DND-41 (cell line): ENCODE measurements at regions not wholly inside any gene's neighbourhood (a gene's known extent, or its start where the extent isn't known, plus 50 kb on each side); places are given as distances from the start of the nearest gene placed in this dataset.

Experiments used
- EZH2 ChIP-seq: IDR thresholded peaks from 3 replicates; pipeline ENCODE4 v1.6.1; 2012; ENCODE audit warnings: borderline replicate concordance, low read depth, mild to moderate bottlenecking, moderate library complexity, low read length, inconsistent platforms; ENCODE audit not compliant: severe bottlenecking
- TF ChIP-seq, protein P1 (sequence below): IDR thresholded peaks from 2 replicates; pipeline ENCODE4 v1.5.1; 2012; ENCODE audit warnings: borderline replicate concordance, low read length, moderate library complexity, mild to moderate bottlenecking; ENCODE audit not compliant: poor library complexity, severe bottlenecking; ENCODE audit errors: extremely low read depth

DNA sequence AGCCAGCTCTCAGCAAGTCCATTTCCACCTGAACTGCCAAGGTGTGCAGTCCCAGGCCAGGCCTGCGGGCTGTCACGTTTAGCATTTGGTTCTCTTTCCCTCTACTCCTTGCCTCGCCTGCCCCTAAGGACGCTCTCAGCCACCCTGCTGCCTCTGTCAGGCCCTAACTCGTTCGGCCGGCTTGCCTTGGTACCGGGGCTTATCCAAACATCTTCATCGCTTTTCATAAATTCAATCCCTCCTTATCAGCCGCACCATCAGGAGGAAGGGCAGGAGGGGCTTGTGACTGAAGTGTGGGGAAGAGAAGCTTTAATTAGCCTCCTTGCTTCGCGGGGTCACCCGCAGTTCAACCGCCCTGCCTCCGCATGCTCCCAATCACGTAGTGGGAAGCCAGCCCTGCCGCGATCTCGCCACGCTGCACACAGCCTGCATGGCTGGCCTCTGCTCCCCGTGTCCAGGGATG is 231.1 kb downstream of the SOX9 start:
- TF ChIP-seq EZH2: no peak
- TF ChIP-seq, protein P1, sequence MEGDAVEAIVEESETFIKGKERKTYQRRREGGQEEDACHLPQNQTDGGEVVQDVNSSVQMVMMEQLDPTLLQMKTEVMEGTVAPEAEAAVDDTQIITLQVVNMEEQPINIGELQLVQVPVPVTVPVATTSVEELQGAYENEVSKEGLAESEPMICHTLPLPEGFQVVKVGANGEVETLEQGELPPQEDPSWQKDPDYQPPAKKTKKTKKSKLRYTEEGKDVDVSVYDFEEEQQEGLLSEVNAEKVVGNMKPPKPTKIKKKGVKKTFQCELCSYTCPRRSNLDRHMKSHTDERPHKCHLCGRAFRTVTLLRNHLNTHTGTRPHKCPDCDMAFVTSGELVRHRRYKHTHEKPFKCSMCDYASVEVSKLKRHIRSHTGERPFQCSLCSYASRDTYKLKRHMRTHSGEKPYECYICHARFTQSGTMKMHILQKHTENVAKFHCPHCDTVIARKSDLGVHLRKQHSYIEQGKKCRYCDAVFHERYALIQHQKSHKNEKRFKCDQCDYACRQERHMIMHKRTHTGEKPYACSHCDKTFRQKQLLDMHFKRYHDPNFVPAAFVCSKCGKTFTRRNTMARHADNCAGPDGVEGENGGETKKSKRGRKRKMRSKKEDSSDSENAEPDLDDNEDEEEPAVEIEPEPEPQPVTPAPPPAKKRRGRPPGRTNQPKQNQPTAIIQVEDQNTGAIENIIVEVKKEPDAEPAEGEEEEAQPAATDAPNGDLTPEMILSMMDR: no peak
